GM20000 (cell line): ENCODE measurements at regions not wholly inside any gene's neighbourhood (a gene's known extent, or its start where the extent isn't known, plus 50 kb on each side); places are given as distances from the start of the nearest gene placed in this dataset.

Source experiments
- DNase-seq: peaks from one replicate; pipeline ENCODE4 v3.0.0; 2012; ENCODE audit warnings: low spot score
- TF ChIP-seq, protein P1 (sequence below): IDR thresholded peaks from 2 replicates; pipeline ENCODE4 v1.5.1; 2012; ENCODE audit warnings: mild to moderate bottlenecking, control low read depth; ENCODE audit errors: extremely low read depth, missing control alignments

DNA sequence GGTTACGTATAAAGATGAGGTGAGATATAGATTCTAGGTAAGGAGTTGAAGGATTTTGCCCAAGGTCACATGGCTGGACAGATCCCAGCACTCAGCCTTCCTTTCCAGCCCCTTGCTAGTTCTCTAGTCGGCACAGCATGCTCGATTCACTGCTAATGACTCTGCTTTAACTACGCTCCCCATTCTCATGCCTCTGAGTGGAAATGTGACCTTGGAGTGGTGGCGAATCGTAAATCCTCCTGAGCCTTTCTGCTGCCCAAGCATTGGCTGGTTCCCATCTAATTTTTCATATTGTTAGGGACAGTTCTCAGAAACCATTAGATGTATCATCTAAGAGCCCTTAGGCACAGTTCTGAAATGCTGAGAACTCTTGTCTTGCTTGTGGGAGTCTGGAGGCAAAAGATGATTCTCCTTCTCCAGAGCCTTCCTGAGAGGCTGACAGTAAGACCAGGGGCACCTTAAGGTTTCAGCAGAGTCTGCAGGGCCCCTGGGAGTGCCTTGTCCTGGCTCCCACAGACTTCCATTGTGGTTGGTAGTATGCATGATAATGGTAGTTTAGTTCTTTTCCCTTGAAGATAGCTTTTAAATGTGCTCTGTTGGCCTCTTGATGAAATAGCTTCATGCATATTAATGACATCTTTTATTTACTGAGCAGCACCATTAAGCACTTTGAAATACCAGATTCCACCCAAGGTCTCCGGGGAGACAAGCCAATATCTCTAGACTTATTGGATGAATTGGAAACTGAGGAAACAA is 377.8 kb upstream of the SLC14A2 start:
- TF ChIP-seq, protein P1, sequence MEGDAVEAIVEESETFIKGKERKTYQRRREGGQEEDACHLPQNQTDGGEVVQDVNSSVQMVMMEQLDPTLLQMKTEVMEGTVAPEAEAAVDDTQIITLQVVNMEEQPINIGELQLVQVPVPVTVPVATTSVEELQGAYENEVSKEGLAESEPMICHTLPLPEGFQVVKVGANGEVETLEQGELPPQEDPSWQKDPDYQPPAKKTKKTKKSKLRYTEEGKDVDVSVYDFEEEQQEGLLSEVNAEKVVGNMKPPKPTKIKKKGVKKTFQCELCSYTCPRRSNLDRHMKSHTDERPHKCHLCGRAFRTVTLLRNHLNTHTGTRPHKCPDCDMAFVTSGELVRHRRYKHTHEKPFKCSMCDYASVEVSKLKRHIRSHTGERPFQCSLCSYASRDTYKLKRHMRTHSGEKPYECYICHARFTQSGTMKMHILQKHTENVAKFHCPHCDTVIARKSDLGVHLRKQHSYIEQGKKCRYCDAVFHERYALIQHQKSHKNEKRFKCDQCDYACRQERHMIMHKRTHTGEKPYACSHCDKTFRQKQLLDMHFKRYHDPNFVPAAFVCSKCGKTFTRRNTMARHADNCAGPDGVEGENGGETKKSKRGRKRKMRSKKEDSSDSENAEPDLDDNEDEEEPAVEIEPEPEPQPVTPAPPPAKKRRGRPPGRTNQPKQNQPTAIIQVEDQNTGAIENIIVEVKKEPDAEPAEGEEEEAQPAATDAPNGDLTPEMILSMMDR: no peak
- DNase-seq: no peak

DNA sequence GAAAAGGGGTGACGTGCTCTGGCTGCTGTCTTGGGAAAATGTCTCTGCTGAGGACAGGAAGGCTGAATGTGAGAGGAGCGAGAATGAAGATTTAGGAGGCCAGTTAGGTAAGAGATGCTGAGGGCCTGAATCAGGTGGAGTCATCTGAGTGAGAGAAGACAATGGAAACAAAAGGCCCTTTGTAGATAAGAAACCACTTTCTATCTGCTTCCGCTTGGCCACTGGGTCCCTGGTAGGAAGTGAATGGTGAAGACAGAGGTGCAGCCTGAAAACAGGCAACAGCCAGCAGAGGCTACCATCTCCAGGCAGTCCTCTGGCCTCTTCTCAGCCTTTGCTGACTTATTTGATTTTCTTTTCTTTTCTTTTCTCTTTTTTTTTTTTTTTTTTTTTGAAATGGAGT is 374.0 kb upstream of the SLC14A2 start:
- no peak for DNase-seq
- TF ChIP-seq, protein P1: no peak

DNA sequence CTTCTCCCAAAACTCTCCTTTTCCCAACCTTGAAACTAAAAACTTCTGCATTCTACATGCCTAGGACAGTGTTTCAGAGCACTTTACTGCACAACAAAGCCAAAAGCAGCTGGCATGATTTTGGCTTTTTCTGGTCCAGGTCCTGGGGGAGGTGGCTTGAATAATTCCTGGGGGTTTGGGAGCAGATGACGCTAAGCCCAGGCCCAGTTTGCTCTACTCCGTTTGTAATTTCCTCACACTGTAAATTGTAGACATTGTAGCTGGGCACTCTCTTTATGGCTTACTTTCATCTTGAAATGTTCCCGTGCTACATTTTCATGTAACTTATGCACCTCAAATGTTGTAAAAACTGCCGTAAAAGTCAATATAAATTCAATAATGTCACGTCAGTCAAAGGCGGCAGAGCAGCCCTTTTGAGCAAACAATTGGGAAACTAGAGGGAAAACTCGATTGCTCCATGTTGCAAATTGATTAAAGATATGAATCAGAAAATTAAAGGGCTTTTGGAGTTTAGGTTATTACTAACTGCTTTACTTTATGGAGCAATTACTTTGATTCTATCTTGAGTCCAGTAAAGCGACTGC is 373.2 kb upstream of the SLC14A2 start:
- TF ChIP-seq, protein P1: no peak
- no peak for DNase-seq

DNA sequence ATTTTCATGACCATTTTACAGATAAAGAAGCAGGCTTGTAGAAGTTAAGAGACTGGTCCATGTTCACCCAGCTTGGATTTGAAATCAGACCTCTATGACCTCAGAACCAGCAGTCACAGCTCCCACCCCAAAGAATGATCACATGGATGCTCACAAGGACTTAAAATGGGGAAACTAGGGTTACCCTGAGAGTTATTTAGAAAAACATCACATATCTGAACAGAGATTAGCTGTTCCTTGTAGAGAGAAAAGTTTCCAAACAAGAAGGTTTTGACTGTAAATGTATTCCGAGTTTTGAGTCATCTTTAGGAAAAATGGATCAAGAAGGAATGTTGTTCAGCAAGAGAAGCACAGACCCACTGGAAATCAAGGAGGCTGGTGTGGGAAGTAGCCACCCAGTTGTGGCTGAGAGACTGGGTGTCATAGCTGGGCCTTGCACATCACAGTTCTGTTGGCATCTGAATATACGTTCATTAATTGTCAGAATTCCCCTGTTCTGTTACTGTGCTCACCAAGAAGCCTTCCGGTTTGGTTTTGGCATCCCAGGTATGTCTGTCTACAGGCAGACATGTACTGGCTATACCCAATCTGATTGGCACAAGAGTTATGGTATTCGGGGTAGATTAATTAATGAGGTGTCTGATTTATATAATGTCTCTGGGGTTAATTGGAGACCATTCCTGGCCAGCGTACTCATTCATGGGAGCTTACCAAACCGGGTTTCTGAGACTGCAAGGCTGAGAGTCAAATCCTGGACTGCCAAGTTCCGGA is 371.8 kb upstream of the SLC14A2 start:
- TF ChIP-seq, protein P1: no peak
- no peak for DNase-seq

DNA sequence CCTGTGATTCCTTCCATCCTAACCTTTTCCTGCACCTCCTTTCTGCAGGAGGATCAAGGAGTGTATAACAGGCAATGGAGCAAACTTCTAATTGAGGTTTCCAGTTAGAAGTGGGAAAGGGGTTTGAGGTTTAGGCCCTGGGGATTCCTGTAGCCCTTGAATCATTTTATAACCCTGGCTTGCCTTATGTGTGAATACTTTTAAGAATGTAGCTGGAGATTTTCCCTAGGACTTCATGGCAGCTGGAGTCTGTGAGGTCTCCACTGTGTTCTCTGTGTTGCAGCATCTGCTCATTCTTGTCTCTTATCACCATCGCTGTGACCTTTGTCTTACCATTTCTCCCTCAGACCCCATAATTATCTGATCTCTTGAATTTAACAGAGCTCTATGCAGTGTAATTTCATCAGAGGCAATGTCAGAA is 370.2 kb upstream of the SLC14A2 start:
- TF ChIP-seq, protein P1: no peak
- DNase-seq: no peak

DNA sequence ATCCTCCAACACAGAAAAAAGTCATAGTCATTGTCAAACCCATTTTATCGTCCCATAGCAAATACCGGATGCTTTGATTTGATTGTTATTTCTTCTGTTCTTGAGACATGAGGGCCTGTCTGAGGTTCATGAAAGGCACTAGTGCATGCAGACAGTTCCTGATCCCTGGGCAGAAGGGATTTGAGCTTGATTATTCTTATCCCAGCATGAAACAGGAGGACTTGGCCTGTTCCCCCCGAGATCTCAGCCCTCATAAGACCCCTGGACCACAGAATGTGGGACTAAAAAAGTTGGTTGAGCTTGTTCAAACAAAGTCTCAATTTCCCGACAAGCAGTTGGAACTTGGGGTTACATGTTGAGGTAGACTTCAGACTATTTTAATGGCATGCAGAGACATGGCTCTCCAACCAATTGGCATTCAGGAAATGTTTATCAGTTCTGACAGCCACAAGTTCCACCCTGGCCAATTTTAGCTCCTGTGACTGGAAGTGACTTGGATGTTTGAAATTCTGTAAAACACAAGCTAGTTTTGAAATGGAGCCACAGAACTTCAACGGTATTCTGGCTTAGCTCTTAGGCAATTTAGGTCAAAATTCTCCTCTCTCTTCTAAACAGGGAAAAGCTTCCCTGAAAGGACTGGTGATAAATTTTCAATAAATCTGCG is 366.9 kb upstream of the SLC14A2 start:
- no peak for DNase-seq
- TF ChIP-seq, protein P1: no peak
